Choroid plexus epithelial cell (primary cell): ENCODE measurements at regions not wholly inside any gene's neighbourhood (a gene's known extent, or its start where the extent isn't known, plus 50 kb on each side); places are given as distances from the start of the nearest gene placed in this dataset.
A peak's percentile ranks its signal among the peaks of the same experiment; 100 is the strongest.

ENCODE experiments used
- DNase-seq: peaks from one replicate; pipeline ENCODE4 v3.0.0-alpha.2; 2010; ENCODE audit warnings: low read depth
- H3K4me3 ChIP-seq: 2 replicates; pipeline ENCODE4 v1.5.1; 2011; ENCODE audit warnings: low read depth, mild to moderate bottlenecking, control low read depth, low read length, moderate library complexity
- CTCF ChIP-seq: conservative IDR thresholded peaks from 2 replicates; pipeline ENCODE4 v1.5.1; 2011; ENCODE audit warnings: low read depth, mild to moderate bottlenecking, control low read depth, inconsistent platforms, low read length, moderate library complexity

DNA sequence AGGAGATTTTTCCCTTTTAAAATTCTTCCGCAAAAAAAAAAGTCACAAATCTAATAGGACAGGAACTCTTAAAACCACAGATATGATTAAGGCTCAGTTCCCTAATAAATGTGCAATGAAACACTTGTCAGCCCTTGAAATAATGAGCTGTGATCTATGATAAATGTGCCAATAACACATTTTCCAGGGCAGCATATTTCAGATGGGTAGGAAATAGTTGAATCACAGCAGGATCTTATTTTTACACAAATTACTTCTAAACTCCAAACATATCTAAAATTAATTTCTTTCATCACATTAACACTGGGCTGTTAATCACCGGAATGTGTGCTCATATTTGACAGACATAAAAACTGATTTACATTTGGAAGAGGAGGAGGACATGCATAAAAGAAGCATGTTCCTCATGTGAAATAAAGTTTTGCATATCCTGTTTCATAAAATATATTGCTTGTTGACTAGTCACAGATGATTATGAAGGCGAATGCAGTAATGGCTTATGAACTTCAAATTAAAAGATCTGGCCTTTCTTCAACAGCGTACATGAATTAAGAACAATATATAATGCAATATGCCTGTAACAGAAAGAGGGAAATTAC is 281.4 kb downstream of the PAX3 start:
- DNase-seq = no peak
- no peak for TF ChIP-seq CTCF

DNA sequence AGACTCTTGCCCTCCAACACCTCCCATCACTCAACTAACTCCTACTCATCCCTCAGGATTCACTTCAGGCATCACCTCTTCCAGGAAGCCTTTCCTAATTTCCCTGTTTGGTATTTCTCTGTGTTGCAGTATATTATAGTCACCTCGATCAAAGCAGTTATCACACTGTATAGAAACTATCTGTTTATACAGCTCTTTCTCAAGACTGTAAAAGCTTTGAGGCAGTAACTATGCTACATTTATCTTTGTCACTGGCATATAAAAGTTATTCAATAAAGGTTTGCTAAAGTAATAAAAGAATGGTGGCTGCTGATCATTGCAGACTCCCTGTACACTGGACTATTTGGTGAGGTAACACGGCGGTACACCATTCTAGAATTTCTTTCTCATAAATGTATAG is 284.9 kb downstream of the PAX3 start:
- H3K4me3 ChIP-seq = no peak overlapping the region
- no peak for DNase-seq
- TF ChIP-seq CTCF = no peak

More for the DNA sequence above, 281.4 kb downstream of the PAX3 start:
- H3K4me3 ChIP-seq = no peak overlapping the region

DNA sequence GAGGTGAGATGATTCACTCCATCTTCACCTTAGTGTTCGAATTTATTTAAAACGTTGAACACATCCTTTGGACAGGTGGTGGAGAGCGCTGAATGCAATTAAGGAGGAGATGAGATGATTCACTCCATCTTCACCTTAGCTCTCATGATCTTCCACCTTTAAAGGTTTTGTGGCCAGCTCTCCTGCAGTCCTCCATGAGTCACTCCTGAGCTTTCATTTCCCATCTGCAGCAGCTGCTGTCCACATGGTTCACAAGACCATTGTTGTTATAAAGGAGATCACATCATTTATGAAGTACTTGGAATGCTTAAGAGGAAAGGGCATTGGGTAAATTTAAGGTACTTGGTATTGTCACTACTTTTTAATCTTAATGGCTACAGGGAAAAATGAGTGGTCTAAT is 298.5 kb downstream of the PAX3 start:
- no peak overlapping the region for H3K4me3 ChIP-seq
- DNase-seq = peak; percentile 77
- TF ChIP-seq CTCF = no peak

- peak; percentile 68 for DNase-seq
- TF ChIP-seq CTCF = no peak
These were observed 299.1 kb downstream of the PAX3 start for GRCh38 chr2:221999717-222000116.

DNA sequence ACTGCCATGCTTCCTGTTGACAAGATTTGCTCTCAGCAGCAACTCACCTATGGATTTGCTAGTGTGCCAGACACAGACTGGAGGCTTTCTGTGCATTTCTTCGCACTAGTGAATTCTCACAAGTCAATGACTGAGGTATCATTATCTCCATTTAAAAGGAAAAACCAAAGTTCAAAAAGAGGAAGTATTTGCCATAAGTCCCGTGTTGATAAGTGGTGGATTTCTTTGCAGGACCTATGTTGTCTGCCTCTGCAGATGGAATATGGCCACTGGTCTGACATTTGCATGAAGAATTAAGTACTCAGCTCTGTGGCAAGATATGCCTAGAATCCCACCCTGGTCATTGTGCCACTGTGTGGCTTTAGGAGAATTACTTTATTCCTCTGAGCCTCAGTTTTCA is 299.6 kb downstream of the PAX3 start:
- no peak for DNase-seq
- H3K4me3 ChIP-seq = no peak overlapping the region
- TF ChIP-seq CTCF = no peak

More at GRCh38 chr2:221999717-222000116, 299.1 kb downstream of the PAX3 start:
- no peak overlapping the region for H3K4me3 ChIP-seq

- no peak overlapping the region for H3K4me3 ChIP-seq
- no peak for DNase-seq
- no peak for TF ChIP-seq CTCF
These were observed 301.1 kb downstream of the PAX3 start for GRCh38 chr2:221997683-221998082.

DNA sequence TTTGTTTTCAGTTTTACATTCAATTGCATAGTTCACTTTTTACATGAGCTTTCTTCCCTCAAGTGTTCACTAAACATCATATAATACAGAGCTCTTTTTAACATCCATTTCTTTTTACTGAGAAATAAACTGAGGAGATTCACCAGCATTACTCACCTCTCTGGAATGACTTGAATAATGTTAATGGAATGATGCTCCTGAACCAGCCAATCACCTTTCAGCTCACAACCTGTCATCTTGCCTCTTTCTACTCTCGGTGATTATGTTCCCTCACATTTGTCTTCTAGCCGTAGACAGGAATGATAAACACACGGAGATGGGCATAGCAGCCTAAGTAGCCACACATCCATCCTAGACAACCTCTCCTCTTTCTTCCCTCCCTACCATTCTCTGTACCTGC is 301.7 kb downstream of the PAX3 start:
- peak; percentile 74 for DNase-seq
- TF ChIP-seq CTCF = no peak
- H3K4me3 ChIP-seq = no peak overlapping the region
